DLD1 (cell line): ENCODE measurements at regions not wholly inside any gene's neighbourhood (a gene's known extent, or its start where the extent isn't known, plus 50 kb on each side); places are given as distances from the start of the nearest gene placed in this dataset.

Experiments
- in situ Hi-C: cut with HindIII; loops from 2 replicates; pipeline ENCODE4 v1.10.0; 2017; ENCODE audit warnings: low sequenced_read_pairs

DNA sequence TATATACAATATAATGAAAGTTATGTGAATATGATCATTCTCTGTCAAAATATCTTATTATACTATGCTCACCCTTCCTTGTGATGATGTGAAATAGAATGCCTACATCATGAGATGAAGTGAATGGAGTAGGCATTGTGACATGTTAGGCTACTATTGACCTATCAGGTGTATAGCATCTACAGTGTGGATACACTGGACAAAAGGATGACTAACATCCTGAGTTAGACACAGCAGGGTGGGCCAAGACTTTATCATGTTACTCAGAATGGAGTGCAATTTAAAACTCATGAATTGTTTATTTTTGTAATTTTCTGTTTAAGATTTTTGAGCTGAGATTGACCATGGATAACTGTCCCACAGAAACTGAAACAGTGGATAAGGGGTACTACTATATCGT, 53.4 kb upstream of the NAV3 start:
- in situ Hi-C loops = no loop called here

DNA sequence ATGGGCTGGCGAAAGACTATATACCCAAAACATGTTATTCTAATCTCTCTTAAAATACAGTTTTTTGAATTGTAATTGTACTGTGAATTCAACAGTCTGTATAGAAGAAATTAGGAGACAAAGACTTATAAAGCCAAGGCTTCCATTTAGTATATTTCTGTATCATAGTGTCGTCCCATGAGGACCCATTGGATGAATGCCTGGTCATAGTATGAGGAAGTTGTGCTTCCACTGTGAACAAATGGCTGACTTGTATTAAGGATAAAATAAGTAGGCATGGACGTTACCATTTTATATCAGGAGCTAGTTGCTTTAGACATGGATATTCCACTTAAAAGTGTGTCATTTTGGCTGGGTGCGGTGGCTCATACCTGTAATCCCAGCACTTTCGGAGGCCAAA, 55.9 kb upstream of the NAV3 start:
- in situ Hi-C loops = no loop called here

DNA sequence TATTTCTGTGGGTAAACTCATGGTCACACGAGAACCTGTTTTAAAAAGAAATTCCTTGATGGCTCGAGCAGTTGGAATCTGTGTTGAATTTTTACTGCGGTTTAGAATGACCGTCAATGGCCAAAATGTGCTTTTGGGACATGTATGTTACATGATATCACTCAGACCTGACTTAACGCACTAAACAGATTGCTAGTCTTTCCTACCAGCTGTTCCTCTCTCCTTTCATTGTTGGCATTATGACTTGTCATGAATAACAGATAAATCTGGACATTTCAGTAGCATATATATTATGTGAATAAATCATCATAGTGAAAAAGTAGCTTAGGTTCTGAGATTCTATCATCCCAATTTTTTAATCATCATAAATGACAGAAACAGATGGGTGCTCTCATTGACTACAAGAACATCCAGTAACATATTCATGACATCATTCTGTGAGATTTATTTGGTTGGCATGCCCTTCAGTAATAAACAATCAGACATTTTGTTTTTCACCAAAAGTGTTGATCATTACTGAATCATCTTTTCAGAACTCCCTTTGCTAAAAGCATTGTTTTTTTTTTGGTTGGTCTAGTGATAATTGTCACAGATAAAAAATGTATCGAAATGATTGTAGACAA, 57.9 kb upstream of the NAV3 start:
- in situ Hi-C loops = no loop called here

DNA sequence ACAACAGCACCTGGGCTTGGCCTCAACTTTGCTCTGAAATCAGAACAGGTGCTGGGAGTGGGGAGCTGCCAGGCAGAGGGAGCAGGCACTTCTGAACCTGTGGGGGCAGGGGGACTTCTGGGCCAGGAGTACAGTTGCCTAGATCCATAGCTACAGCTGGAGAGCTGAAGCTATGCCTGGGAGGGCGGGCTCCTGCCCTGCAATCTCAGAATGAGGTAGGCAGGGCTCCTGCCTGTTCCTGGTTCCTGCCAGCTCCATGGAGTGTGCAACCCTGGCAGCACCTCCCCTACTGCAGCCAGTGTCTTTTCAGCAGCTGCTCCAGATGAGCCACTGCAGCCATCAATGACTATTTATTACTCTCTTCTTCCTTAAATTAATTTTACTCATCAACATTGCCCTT, 62.1 kb upstream of the NAV3 start:
- in situ Hi-C loops = no loop called here

DNA sequence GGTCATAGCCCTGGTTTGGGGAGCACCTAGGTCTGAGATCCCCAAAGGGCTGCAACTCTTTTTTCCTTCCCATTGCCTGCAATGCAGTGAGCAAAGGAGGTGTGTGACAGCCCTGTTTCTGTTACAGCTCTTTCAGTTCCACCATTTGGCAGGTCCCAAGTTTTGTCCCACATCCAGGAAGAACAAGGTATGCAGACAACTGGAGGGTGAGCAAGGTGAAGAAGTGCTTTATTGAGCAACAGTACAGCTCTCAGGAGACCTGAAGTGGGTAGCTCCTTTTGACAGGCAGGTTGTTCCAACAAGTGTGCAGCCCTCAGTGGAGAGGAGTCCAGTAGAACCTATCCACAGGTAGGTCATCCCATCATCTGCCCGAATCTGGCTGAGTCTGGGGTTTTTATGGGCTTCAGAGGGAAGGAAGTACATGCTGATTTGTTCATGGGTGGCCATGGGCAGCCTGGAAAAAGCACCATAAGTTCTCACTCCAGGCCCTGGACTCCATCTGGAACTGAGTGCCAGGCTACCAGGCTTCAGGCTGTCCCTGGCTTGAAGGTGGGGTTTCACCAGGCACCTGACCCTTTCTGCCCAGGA, 62.8 kb upstream of the NAV3 start:
- in situ Hi-C loops = no loop called here

DNA sequence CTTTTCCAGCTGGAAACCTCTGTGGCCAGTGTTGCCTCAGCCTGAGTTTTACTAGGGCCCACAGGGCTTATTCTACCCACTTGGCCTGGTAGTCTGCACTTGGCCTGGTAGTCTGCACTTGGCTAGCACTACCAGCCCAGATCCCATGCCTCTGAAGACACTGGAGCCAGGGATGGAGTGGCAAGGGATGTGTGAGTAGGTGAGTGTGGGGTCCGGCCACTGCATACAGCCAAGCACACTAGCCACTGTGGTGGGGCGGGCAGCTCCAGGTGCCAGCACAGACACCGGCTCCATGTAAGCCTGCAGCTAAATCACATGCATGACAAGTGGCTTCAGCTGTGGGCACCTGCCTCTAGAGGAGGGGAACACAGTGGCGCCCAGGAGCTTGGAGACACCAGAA, 63.4 kb upstream of the NAV3 start:
- in situ Hi-C loops = no loop called here

DNA sequence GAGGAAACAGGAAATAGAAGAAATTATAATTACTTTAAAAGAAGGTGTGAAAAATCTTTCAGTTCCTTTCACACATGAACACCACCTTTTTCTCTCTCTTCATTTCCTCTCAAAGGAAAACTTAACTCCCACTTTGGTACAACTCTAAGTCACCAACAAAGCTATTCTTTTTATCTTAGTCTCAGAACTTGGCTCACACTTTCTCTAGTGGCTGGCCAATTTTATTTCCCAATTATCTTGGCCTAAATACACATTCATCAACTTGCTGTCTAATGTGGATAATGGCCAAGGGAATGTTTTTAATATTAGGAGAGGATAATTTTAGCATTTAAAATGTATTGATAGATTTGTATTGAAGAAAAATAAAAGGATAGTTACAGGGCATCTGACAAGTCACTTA, 64.5 kb upstream of the NAV3 start:
- in situ Hi-C loops = no loop called here

DNA sequence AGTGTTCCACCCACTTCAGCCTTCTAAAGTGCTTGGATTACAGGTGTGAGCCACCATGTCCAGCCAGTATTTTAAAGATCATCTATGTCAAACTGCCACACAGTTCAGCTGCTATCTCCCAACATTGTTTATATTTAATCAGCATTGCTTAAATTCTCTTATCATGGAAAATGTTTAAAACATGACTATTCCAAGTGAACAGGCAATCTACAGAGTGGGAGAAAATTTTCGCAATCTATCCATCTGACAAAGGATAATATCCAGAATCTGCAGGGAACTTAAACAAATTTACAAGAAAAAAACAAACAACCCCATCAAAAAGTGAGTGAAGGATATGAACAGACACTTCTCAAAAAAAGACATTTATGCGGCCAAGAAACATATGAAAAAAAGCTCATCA, 69.4 kb upstream of the NAV3 start:
- in situ Hi-C loops = no loop called here

DNA sequence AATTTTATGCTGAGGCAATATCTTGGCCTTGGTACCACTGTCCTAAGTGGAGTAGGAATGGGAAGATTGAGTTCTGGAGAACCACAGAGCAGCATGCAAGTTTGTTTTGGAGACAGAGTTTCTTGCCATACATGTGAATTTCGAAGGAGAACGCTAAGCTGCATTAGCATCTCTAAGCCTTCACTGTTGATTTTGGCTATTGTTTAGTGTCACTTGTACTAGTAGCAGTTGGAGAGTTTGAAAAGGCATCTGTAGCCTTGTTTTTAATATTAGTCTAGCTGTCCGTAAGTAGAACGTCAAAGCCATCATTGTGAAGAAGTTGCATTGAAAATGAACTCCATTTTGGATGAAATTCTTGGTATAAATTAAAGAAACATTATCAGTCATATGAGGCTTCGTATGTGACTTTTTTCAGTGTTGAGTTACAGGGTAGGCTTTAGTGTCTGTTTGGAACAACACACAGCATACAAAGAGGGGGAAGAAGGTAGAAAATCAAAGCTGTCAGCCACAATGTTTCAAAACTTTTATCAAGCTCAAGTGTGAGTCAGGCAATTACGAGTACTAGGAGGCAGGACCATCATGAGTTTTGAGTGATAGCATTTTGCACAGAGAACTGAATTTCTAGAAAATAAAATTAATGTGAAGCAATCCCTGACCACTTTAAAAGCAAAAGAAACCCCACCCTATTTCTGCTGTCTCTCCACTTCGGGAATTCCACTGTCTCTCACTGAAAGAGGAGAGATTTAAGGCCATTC, 70.2 kb upstream of the NAV3 start:
- in situ Hi-C loops = no loop called here

DNA sequence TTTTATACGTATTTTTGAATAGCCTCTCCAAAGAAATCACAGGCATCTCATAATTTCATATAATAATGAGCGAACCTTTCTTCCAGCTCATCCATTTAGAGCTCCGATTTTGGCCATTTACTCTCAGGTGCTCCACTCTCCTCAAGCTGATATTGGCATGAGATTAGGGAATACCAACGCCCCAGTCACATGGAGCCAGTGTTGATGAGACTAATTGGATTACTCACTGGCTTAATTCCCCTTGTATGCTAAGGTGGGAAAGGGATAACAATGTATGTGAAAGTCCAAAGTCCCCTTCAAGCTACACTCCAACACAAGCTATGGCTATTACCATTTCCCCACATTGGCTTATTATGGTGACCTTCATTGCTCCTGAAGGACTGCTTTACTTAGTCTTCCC, 76.6 kb upstream of the NAV3 start:
- in situ Hi-C loops = no loop called here

DNA sequence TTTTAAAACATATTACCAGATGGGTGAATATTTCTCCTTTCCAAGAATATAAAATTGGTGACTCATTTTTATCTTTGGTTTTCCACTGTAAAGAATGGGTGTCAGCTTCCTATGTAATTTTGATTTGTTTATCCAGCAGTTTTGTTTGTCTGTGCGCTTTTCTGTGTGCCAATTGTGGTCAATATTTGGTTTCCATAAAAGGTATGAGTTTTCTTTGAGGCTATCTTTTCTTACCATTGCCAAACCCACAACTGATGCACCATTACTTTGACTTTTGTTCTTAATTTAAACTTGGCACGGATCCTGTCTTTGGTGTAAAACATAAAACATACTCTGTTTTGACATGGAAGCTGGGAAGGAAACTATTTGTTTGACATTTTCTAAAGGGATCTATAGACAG, 78.8 kb upstream of the NAV3 start:
- in situ Hi-C loops = no loop called here

DNA sequence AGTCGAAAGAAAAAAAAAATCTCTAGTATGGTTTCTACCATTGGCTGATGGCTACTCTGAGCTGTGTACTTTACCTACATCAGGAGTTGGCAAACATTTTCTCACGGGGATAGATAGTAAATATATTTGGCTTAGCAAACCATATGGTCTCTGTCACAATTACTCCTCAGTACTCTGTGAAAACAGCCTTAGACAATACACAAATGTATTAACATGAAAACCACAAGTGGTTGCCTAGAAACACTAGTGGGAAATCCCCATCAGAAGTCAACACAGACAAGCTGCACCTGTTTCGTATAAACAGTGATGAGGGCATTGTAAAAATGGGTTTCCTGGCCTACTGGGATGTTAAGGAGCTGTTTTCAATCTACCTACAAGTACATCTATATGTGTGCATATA, 84.6 kb upstream of the NAV3 start:
- in situ Hi-C loops = loop anchor here (10.0 kb wide), 1 partner anchor 49 kb away; no protein-coding TSS in a partner anchor

DNA sequence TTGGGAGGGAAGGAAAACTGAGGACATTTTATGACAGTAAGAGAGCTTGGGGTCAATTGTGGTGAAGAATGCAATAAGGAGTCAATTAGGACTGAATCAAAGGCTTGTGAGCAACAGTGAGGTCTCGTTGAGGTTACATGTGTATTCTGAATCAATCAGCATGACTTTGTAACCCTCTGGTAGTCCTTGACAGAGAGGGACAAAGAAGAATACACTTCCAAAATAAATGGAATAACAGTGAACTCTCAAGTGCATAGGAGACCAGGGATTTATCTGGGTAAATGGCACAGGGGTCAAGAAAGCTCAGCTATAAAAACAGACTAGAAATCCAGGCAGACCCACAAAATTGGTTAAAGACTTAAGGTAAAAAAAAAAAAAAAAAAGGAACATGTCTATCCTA, 85.1 kb upstream of the NAV3 start:
- in situ Hi-C loops = loop anchor here (10.0 kb wide), 1 partner anchor 49 kb away; no protein-coding TSS in a partner anchor

DNA sequence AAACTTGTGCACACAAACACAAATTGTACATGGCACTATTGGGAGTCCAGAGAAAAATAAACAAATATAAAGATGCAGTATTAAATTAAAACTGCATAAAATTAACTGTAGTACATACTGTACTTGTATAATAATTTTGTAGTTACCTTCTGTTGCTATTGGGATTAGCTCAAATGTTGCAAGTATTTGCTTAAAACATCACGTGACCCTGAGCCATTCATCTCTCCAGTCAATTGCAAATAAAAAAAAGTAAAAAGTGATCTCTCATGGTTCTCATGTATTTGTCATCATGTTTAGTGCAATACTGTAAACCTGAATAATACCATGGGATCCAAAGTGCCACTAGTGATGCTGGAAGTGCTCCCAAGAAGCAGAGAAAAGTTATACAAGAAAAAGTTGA, 88.1 kb upstream of the NAV3 start:
- in situ Hi-C loops = loop anchor here (10.0 kb wide), 1 partner anchor 52 kb away; no protein-coding TSS in a partner anchor

DNA sequence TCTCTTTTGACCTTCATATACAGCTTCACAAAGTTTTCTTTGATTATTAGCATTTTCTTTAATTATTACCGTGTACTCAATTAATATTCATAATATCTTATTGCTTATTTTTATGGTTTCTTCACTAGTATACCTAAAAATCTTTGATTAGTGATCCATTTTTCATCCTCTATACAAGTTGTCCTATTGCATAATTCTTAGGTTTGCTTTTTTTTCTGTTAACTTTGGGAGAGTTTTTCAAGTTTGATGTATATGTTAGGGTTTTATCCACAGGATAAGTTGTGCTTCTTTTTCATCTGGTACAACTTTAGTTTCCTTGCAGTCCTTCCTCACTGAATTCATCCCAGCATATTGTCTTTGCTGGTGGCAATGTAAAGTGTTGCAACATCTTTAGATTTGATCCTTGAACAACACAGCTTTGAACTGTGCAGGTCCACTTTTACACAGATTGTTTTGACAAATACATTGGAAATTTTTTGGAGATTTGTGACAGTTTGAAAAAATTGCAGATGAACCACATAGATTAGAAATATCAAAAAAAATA, 88.6 kb upstream of the NAV3 start:
- in situ Hi-C loops = loop anchor here (10.0 kb wide), 1 partner anchor 53 kb away; no protein-coding TSS in a partner anchor

DNA sequence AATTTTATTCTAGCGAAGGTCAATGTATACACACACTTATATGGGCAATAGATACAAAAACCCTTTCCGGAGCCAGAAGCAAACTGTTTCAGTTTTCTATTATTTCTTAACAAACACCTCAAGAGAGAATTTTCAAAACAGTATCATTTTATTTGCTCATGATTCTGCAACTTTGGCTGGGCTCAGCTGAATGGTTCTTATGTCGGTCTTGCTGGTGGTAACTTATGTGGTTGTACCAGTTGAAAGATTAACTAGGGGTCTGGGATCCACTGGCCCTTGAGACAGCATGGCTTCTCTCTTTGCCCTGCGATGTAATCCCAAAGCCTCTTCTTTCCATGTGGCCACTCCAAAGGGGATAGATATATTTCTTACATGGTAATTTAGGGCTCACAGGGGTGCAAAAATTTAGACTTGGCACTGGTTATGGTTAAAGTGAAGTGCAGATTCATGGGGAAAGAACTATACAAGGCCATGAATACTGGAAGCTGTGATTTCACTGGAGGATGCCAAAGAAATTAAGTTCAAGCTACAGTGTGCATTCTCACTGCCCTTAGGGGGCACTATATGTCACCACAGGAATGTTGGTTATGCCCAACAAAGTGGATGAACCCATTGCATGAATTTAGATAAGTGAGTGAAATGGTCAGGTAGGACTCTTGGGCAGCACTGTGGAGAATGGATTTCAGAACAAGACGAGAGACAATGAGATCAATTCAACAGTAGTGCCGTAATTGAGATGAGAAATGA, 94.3 kb upstream of the NAV3 start:
- in situ Hi-C loops = no loop called here

DNA sequence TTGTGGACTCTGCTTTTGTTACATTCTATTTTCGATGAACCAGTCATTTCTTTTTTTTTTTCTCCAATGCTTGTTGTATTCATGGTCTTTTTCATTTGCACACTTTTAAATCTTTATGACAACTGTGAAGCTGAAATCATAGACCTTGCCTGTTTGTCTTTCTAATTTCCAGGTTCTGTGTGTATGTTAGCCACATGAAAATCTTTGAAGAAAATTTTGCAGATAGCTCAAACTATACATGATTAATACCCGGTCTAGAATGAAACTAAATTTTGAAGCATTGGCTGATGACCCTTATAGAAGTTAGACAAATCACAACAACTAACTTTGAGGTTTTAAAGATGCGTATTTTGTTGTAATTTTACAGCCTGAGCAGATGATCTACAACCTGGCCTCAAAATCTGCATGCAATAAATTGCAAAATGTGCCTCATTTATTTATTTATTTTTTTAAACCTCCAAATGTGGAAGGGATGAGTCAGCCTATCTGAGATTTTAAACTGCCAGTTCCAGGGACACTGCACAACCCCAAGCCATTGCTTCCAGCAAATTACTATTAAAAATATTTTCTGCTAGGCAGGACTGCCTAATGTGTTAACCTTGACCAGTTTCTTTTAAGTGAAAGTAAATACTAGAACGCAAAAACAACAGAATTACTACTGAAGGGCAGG, 96.3 kb upstream of the NAV3 start:
- in situ Hi-C loops = no loop called here

DNA sequence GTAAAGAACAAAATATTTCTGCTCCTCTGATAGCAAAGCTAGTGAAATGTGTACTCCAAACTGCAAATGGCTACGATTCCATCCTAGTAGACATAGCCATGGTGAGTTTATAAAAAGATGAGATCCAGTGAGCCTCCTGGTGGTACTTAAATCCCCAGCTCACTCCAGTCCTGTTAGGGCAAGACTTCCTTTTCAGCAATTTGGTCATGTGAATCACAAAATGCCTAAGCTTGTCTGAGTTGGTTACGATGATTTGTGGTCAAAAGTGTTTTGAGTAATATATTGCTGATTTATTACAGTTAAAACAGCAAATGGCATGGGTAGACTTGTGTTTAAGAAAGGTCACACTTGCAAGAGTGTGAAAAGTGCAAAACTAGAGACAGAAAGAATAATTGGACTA, 102.7 kb upstream of the NAV3 start:
- in situ Hi-C loops = loop anchor here (5.0 kb wide), 1 partner anchor 199 kb away; no protein-coding TSS in a partner anchor

DNA sequence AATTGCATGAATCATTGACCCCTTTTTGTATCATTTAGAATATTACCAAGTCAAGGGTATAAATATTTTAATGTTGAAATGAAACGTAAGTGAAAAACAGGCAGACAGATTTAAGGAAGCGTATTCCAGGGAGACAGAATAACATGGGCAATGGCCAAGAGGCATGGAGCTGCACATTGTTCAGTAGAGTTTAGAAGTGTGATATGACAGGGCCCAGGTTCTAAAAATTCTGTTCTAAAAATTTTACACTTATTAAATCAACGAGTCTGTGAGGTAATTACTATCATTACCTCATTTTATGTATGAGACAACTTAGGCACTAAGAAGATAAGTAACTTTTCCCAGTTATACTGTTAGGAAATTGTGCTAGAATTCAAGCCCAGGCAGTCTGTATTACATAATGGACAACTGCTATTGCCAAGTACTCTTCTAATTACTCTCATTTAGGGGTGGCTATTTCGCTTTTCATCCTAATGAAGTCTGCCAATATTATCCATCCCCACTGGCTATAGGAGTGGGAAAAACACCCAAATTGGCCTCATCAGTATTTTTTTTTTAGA, 103.2 kb upstream of the NAV3 start:
- in situ Hi-C loops = loop anchor here (5.0 kb wide), 1 partner anchor 200 kb away; no protein-coding TSS in a partner anchor

DNA sequence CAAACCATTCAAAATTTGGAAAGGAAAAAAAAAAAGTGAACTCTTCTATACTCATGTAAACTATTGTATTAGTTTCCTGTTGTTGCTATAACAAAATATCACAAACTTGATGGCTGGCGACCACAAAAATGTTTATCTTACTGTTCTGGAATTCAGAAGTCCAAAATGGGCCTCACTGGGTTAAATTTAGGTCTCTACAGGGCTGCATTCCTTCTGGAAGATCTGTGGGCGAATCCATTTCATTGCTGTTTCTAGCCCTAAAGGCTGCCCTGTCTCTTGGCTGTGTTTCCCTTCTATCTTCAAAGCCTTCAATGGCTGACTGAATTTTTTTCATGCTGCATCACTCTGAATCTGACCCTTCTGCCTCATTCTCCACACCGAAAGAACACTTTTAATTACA, 105.1 kb upstream of the NAV3 start:
- in situ Hi-C loops = loop anchor here (5.0 kb wide), 1 partner anchor 202 kb away; no protein-coding TSS in a partner anchor
